ENCODE measurements at regions not wholly inside any gene's neighbourhood (a gene's known extent, or its start where the extent isn't known, plus 50 kb on each side); places are given as distances from the start of the nearest gene placed in this dataset.

DNA sequence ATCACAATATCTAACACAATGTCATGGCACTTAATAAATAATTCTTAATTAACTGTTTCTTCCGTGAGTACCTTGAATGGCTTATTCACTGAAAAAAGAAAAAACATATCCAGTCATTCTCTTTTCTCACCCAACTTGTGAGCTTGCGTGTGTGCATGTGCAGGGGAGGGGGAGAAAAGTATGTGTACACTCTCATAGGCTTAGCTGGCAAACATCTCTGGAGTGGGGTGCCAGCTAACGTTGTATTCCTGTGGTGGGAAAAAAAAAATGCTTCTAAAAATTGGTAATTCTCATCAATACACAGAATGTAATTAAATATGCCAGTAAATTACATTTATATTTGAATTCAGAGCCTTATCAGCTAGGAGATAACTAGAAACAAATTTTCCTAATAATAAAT is 291.9 kb upstream of the NOX3 start:
- TF ChIP-seq POLR2AphosphoS5 (IDR thresholded peaks at IDR 0.05), result no peak
- TF ChIP-seq, protein P1, sequence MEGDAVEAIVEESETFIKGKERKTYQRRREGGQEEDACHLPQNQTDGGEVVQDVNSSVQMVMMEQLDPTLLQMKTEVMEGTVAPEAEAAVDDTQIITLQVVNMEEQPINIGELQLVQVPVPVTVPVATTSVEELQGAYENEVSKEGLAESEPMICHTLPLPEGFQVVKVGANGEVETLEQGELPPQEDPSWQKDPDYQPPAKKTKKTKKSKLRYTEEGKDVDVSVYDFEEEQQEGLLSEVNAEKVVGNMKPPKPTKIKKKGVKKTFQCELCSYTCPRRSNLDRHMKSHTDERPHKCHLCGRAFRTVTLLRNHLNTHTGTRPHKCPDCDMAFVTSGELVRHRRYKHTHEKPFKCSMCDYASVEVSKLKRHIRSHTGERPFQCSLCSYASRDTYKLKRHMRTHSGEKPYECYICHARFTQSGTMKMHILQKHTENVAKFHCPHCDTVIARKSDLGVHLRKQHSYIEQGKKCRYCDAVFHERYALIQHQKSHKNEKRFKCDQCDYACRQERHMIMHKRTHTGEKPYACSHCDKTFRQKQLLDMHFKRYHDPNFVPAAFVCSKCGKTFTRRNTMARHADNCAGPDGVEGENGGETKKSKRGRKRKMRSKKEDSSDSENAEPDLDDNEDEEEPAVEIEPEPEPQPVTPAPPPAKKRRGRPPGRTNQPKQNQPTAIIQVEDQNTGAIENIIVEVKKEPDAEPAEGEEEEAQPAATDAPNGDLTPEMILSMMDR (IDR thresholded peaks at IDR 0.05), result no peak
- no peak for TF ChIP-seq POLR2A (IDR thresholded peaks at IDR 0.05)
- Histone ChIP-seq H3K9me3 (peaks cover 0 to 4% of the 10 kb centered on the region in 2 donors), H3K4me1 (no peaks in the 10 kb centered on the region), H3K27me3 (no peaks in the 10 kb centered on the region), H3K27ac (no peak overlapping the region), H3K36me3 (no peaks in the 10 kb centered on the region), H3K4me3 (no peak overlapping the region)
- intact Hi-C loops (cut with DNase I; ENCODE audit: low total_unique reads), result loop anchor here (5.0 kb wide), 1 partner anchor 1410 kb away; no protein-coding TSS in a partner anchor
- no peak for DNase-seq (ENCODE audit: low spot score in 2 of 2)

DNA sequence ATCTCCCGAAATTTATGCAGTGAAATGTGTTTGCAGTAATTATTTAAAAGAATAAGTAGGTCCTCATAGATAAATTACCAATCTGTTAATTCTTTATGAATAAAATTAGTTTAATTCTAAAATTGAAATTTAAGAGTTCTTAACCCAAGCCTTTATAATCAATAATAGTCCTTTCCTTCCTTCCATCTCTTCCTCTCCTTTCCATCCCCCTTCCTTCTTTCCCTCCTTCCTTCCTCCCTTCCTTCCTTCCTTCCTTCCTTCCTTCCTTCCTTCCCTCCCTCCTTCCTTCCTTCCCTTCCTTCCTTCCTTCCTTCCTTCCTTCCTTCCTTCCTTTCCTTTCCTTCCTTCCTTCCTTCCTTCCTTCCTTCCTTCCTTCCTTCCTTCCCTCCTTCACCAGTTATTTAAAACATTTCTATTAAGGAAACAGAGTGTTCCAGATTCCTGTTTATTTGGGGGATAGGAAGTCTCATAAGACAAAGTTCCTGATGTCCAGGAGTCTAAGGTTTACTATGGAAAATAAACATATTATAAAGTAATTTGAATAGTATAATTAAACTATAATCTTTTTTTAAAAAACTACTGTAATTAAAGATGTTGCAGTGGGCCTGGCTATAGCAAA is 285.3 kb upstream of the NOX3 start:
- Histone ChIP-seq H3K4me3 (no peak overlapping the region), H3K9me3 (no peaks in the 10 kb centered on the region), H3K27me3 (no peaks in the 10 kb centered on the region), H3K36me3 (no peaks in the 10 kb centered on the region), H3K4me1 (no peaks in the 10 kb centered on the region), H3K27ac (no peak overlapping the region)
- DNase-seq (ENCODE audit: low spot score in 2 of 2), result no peak
- TF ChIP-seq POLR2A (IDR thresholded peaks at IDR 0.05), result no peak
- intact Hi-C loops (cut with DNase I; ENCODE audit: low total_unique reads), result no loop called here

DNA sequence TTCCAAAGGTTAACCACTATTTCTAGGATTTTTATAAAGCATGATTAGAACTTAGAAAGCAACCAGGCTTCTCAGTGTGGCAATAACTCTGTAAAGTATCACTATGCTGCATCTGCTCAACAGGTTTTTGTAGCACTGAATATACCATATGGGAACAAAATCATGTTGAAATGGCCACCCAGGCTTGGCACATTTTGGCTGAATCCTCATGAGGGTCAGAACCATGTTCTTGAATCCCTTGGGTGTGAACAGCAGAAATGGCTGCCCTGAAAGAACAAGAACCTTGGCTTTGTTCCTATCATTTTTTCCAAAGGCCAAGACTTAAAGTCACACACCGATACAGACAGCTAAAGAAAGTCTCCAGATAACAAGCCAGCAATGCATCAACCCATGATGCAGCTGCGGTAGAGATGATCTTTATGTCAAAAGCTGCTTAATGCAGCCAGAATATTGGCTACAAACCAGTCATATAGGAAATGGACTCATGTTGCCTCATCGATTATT is 283.0 kb upstream of the NOX3 start:
- no peaks in the 10 kb centered on the region for H3K27me3 ChIP-seq
- intact Hi-C loops (cut with DNase I; ENCODE audit: low total_unique reads), result no loop called here
- no peaks in the 10 kb centered on the region for H3K9me3 ChIP-seq
- no peak overlapping the region for H3K27ac ChIP-seq
- DNase-seq (ENCODE audit: low spot score in 2 of 2), result no peak
- H3K4me1 ChIP-seq, result no peaks in the 10 kb centered on the region
- no peaks in the 10 kb centered on the region for H3K36me3 ChIP-seq
- H3K4me3 ChIP-seq, result no peak overlapping the region
- no peak for TF ChIP-seq POLR2A (IDR thresholded peaks at IDR 0.05)
- TF ChIP-seq, protein P1 (IDR thresholded peaks at IDR 0.05), result no peak
- no peak for TF ChIP-seq POLR2AphosphoS5 (IDR thresholded peaks at IDR 0.05)

DNA sequence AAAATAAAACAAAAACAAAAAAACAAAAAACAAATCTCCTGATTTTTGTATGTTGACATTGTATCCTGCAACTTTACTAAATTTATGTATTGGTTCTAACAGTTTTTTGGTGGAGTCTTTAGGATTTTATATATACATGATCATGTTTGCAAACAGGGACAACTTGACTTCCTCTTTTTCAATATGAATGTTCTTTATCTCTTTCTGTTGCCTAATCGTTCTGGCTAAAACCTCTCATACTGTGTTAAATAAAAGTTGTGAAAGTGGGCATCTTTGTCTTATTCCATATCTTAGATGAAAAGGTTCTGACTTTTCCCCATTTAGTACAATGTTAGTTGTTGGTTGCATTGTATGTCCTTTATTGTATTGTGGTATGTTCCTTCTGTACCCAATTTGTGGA is 261.7 kb upstream of the NOX3 start:
- intact Hi-C loops (cut with DNase I; ENCODE audit: low total_unique reads), result no loop called here
- Histone ChIP-seq H3K4me3 (no peak overlapping the region), H3K27ac (no peak overlapping the region), H3K9me3 (no peaks in the 10 kb centered on the region), H3K4me1 (no peaks in the 10 kb centered on the region), H3K36me3 (no peaks in the 10 kb centered on the region), H3K27me3 (no peaks in the 10 kb centered on the region)
- no peak for DNase-seq (ENCODE audit: low spot score in 2 of 2)
- TF ChIP-seq, protein P1 (IDR thresholded peaks at IDR 0.05), result no peak

DNA sequence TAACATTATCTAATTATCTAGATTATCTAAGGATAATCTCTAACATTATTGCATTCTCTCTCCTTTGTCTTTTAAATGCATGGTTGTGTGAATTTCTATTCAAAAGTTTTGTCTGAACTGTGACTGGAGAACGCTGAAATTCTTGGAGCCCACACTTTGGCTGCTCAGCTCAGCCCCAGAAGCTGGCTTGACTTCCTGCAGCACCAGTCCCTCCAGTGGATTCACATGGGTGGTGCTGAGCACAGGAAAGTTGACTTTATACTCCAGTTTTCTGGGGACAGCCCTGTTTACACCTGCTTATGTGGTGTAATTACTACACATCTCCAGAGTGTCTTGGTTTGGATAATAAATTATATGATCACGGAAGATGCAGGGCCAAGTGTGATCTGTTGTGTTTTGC is 255.1 kb upstream of the NOX3 start:
- Histone ChIP-seq H3K4me3 (no peak overlapping the region), H3K9me3 (peaks cover 0 to 16% of the 10 kb centered on the region in 2 donors), H3K4me1 (no peaks in the 10 kb centered on the region), H3K27me3 (no peaks in the 10 kb centered on the region), H3K27ac (no peak overlapping the region), H3K36me3 (no peaks in the 10 kb centered on the region)
- no peak for DNase-seq (ENCODE audit: low spot score in 2 of 2)
- intact Hi-C loops (cut with DNase I; ENCODE audit: low total_unique reads), result no loop called here
- TF ChIP-seq POLR2AphosphoS5 (IDR thresholded peaks at IDR 0.05), result no peak
- TF ChIP-seq POLR2A (IDR thresholded peaks at IDR 0.05), result no peak
- TF ChIP-seq, protein P1 (IDR thresholded peaks at IDR 0.05), result no peak

Data from breast epithelium (tissue), 4 donors.